ENCODE measurements at regions not wholly inside any gene's neighbourhood (a gene's known extent, or its start where the extent isn't known, plus 50 kb on each side); places are given as distances from the start of the nearest gene placed in this dataset.
"Not testable (repeated sequence)": the region's sequence is repeated elsewhere in the genome, so short reads cannot be mapped to it uniquely, and the experiment has no call there.

GRCh38 chr6:26859067-26859770 lies 199.7 kb upstream of the ZNF322 start:
- TF ChIP-seq GRHL2 (CRISPR knock-in tag; IDR thresholded peaks at IDR 0.05; ENCODE audit: insufficient replicate concordance, severe bottlenecking); ELF4 (CRISPR knock-in tag; IDR thresholded peaks at IDR 0.05; ENCODE audit: low read depth); CTCF (IDR thresholded peaks at IDR 0.05): not testable (repeated sequence)

Measured in WTC11 (cell line).